Cardiac muscle cell (in vitro differentiated cells and primary cell): ENCODE measurements at regions not wholly inside any gene's neighbourhood (a gene's known extent, or its start where the extent isn't known, plus 50 kb on each side); places are given as distances from the start of the nearest gene placed in this dataset.
A peak's percentile ranks its signal among the peaks of the same experiment; 100 is the strongest.

Experiments
- DNase-seq, 2 donors: peaks; one replicate each; pipeline versions ENCODE4 v3.0.0 to v3.0.0-alpha.2; 2010 to 2017; ENCODE audit warnings: low read depth in 1 of 2, low spot score in 1 of 2
- H3K27ac ChIP-seq: fragments of 200-600 bp; sonication (generic); 2 replicates; pipeline ENCODE4 v1.5.1; 2016
- H3K27me3 ChIP-seq: fragments of 200-600 bp; sonication (generic); 2 replicates; pipeline ENCODE4 v1.6.0; 2016; ENCODE audit warnings: control low read depth
- H3K36me3 ChIP-seq: fragments of 200-600 bp; sonication (generic); 2 replicates; pipeline ENCODE4 v1.5.1; 2016; ENCODE audit warnings: control low read depth
- H3K4me1 ChIP-seq: fragments of 200-600 bp; sonication (generic); 2 replicates; pipeline ENCODE4 v1.8.1; 2017; ENCODE audit warnings: low read depth, mild to moderate bottlenecking, mixed run types
- H3K4me3 ChIP-seq: fragments of 200-600 bp; sonication (generic); 2 replicates; pipeline ENCODE4 v1.5.1; 2016; ENCODE audit warnings: mild to moderate bottlenecking
- H3K9me3 ChIP-seq: fragments of 200-600 bp; sonication (generic); 2 replicates; pipeline ENCODE4 v1.5.1; 2017; ENCODE audit warnings: low read depth, mild to moderate bottlenecking, control low read depth
- CTCF ChIP-seq: IDR thresholded peaks from 2 replicates; pipeline ENCODE4 v1.5.1; 2012; ENCODE audit warnings: low read depth, mild to moderate bottlenecking, low read length

- H3K36me3 ChIP-seq = no peaks in the 10 kb centered on the region
- peaks cover 1% of the 10 kb centered on the region for H3K4me1 ChIP-seq
- no peaks in the 10 kb centered on the region for H3K27me3 ChIP-seq
- H3K9me3 ChIP-seq = no peaks in the 10 kb centered on the region
- TF ChIP-seq CTCF = no peak
- DNase-seq = no peak
- H3K27ac ChIP-seq = no peak overlapping the region
- H3K4me3 ChIP-seq = no peak overlapping the region
These were observed 306.0 kb downstream of the BUD13 start for GRCh38 chr11:116466801-116467200.

GRCh38 chr11:116466191-116466590 is 306.6 kb downstream of the BUD13 start:
- H3K27ac ChIP-seq = no peak overlapping the region
- no peaks in the 10 kb centered on the region for H3K9me3 ChIP-seq
- no peaks in the 10 kb centered on the region for H3K27me3 ChIP-seq
- DNase-seq = no peak
- H3K36me3 ChIP-seq = no peaks in the 10 kb centered on the region
- H3K4me3 ChIP-seq = no peak overlapping the region
- TF ChIP-seq CTCF = no peak
- peaks cover 5% of the 10 kb centered on the region for H3K4me1 ChIP-seq

GRCh38 chr11:116465056-116465455 is 307.7 kb downstream of the BUD13 start:
- DNase-seq = no peak
- Histone ChIP-seq H3K4me1 (peaks cover 12% of the 10 kb centered on the region), H3K36me3 (no peaks in the 10 kb centered on the region), H3K4me3 (no peak overlapping the region), H3K27me3 (no peaks in the 10 kb centered on the region), H3K27ac (no peak overlapping the region), H3K9me3 (no peaks in the 10 kb centered on the region)
- no peak for TF ChIP-seq CTCF

GRCh38 chr11:116461789-116462188 is 311.0 kb downstream of the BUD13 start:
- no peak for DNase-seq
- H3K27ac ChIP-seq = no peak overlapping the region

GRCh38 chr11:116460156-116460920 is 312.4 kb downstream of the BUD13 start:
- no peak overlapping the region for H3K4me3 ChIP-seq
- H3K4me1 ChIP-seq = peaks cover 47% of the 10 kb centered on the region
- no peak for DNase-seq
- no peak for TF ChIP-seq CTCF
- peak overlapping the region; percentile 77 for H3K27ac ChIP-seq
- H3K9me3 ChIP-seq = no peaks in the 10 kb centered on the region
- H3K36me3 ChIP-seq = no peaks in the 10 kb centered on the region
- H3K27me3 ChIP-seq = no peaks in the 10 kb centered on the region

More at GRCh38 chr11:116461789-116462188, 311.0 kb downstream of the BUD13 start:
- H3K4me1 ChIP-seq = peaks cover 44% of the 10 kb centered on the region
- H3K36me3 ChIP-seq = no peaks in the 10 kb centered on the region
- TF ChIP-seq CTCF = no peak
- no peaks in the 10 kb centered on the region for H3K9me3 ChIP-seq
- no peaks in the 10 kb centered on the region for H3K27me3 ChIP-seq
- no peak overlapping the region for H3K4me3 ChIP-seq
